Activated CD4-positive, alpha-beta T cell treated with anti-CD3 and anti-CD28 coated beads, Interleukin-2, amount 50 U/mL, for 16 hours (primary cell): ENCODE measurements at regions not wholly inside any gene's neighbourhood (a gene's known extent, or its start where the extent isn't known, plus 50 kb on each side); places are given as distances from the start of the nearest gene placed in this dataset.
"Not testable (repeated sequence)": the region's sequence is repeated elsewhere in the genome, so short reads cannot be mapped to it uniquely, and the experiment has no call there.

Experiments used
- DNase-seq: peaks from one replicate; pipeline ENCODE4 v3.0.0-alpha.2; 2020

GRCh38 chr2:111598944-111599343 lies 285.0 kb downstream of the ANAPC1 start:
- not testable (repeated sequence) for DNase-seq

GRCh38 chr2:111602259-111602658 lies 281.7 kb downstream of the ANAPC1 start:
- not testable (repeated sequence) for DNase-seq

GRCh38 chr2:111605798-111606197 lies 278.2 kb downstream of the ANAPC1 start:
- not testable (repeated sequence) for DNase-seq

GRCh38 chr2:111606632-111607031 lies 277.4 kb downstream of the ANAPC1 start:
- DNase-seq = not testable (repeated sequence)

- not testable (repeated sequence) for DNase-seq
Observed at GRCh38 chr2:111609146-111609844, 274.7 kb downstream of the ANAPC1 start.

GRCh38 chr2:111610035-111610434 lies 274.0 kb downstream of the ANAPC1 start:
- DNase-seq = not testable (repeated sequence)

- no peak for DNase-seq
Observed at GRCh38 chr2:111616651-111617218, 267.3 kb downstream of the ANAPC1 start.

- no peak for DNase-seq
Observed at GRCh38 chr2:111617299-111618225, 266.4 kb downstream of the ANAPC1 start.

GRCh38 chr2:111618226-111618977 lies 265.6 kb downstream of the ANAPC1 start:
- no peak for DNase-seq

GRCh38 chr2:111618978-111619902 lies 264.8 kb downstream of the ANAPC1 start:
- no peak for DNase-seq

GRCh38 chr2:111620281-111620680 lies 263.7 kb downstream of the ANAPC1 start:
- no peak for DNase-seq

GRCh38 chr2:111622859-111623258 lies 261.1 kb downstream of the ANAPC1 start:
- DNase-seq = no peak

GRCh38 chr2:111623380-111623779 lies 260.6 kb downstream of the ANAPC1 start:
- no peak for DNase-seq

- peak; percentile 48 for DNase-seq
Observed at GRCh38 chr2:111624411-111625156, 259.4 kb downstream of the ANAPC1 start.

- not testable (repeated sequence) for DNase-seq
Observed at GRCh38 chr2:111625157-111625537, 258.8 kb downstream of the ANAPC1 start.

GRCh38 chr2:111626037-111626864 lies 257.7 kb downstream of the ANAPC1 start:
- peak; percentile 81 for DNase-seq

GRCh38 chr2:111626865-111627163 lies 257.2 kb downstream of the ANAPC1 start:
- DNase-seq = no peak

- no peak for DNase-seq
Observed at GRCh38 chr2:111627256-111627655, 256.7 kb downstream of the ANAPC1 start.

- no peak for DNase-seq
Observed at GRCh38 chr2:111628221-111628620, 255.8 kb downstream of the ANAPC1 start.

- DNase-seq = no peak
Observed at GRCh38 chr2:111629983-111630382, 254.0 kb downstream of the ANAPC1 start.
